ENCODE measurements at regions not wholly inside any gene's neighbourhood (a gene's known extent, or its start where the extent isn't known, plus 50 kb on each side); places are given as distances from the start of the nearest gene placed in this dataset.

GRCh38 chr6:27593861-27594260 is 121.0 kb upstream of the ZNF184 start:
- TF ChIP-seq CTCF (IDR thresholded peaks at IDR 0.05; ENCODE audit: insufficient read depth, low read depth, low read length) (no peak), EZH2 (IDR thresholded peaks at IDR 0.05; ENCODE audit: insufficient read depth, low read length) (no peak)
- Histone ChIP-seq H3K27me3 (ENCODE audit: insufficient read depth, low read length) (peaks cover 8% of the 10 kb centered on the region), H3K27ac (ENCODE audit: low read depth, low read length) (no peak overlapping the region), H3K9me3 (ENCODE audit: insufficient read depth, low read depth, low read length) (no peaks in the 10 kb centered on the region), H3K4me1 (ENCODE audit: insufficient read depth, low read length) (peaks cover 5% of the 10 kb centered on the region), H3K9ac (ENCODE audit: low read length) (no peak overlapping the region), H3K4me2 (ENCODE audit: low read length) (peak overlapping the region; percentile 82), H4K20me1 (ENCODE audit: insufficient read depth, low read length) (no peaks in the 10 kb centered on the region), H2AFZ (ENCODE audit: low read depth, low read length) (no peak overlapping the region), H3K4me3 (ENCODE audit: insufficient read depth, low read depth, low read length) (no peak overlapping the region), H3K36me3 (ENCODE audit: insufficient read depth, low read length) (no peaks in the 10 kb centered on the region), H3K79me2 (ENCODE audit: insufficient read depth, low read length) (no peaks in the 10 kb centered on the region)
- Mint-ChIP-seq H3K4me1 (ENCODE audit: low read depth, unreplicated experiment) (no peaks in the 10 kb centered on the region), H3K27me3 (ENCODE audit: low read depth, unreplicated experiment) (peaks cover 25% of the 10 kb centered on the region), H3K36me3 (ENCODE audit: low read depth, unreplicated experiment) (no peaks in the 10 kb centered on the region), H3K9me3 (ENCODE audit: unreplicated experiment) (no peaks in the 10 kb centered on the region), H3K27ac (ENCODE audit: unreplicated experiment) (no peak overlapping the region), H3K4me3 (ENCODE audit: unreplicated experiment) (no peak overlapping the region)
- FAIRE-seq (no peak), DNase-seq (ENCODE audit: low read depth) (no peak)

GRCh38 chr6:27593200-27593818 is 120.4 kb upstream of the ZNF184 start:
- TF ChIP-seq CTCF (IDR thresholded peaks at IDR 0.05; ENCODE audit: insufficient read depth, low read depth, low read length) (no peak), EZH2 (IDR thresholded peaks at IDR 0.05; ENCODE audit: insufficient read depth, low read length) (no peak)
- Histone ChIP-seq H2AFZ (ENCODE audit: low read depth, low read length) (peak overlapping the region; percentile 48), H3K9ac (ENCODE audit: low read length) (no peak overlapping the region), H3K79me2 (ENCODE audit: insufficient read depth, low read length) (no peaks in the 10 kb centered on the region), H3K36me3 (ENCODE audit: insufficient read depth, low read length) (no peaks in the 10 kb centered on the region), H4K20me1 (ENCODE audit: insufficient read depth, low read length) (no peaks in the 10 kb centered on the region), H3K27ac (ENCODE audit: low read depth, low read length) (no peak overlapping the region), H3K4me1 (ENCODE audit: insufficient read depth, low read length) (peaks cover 5% of the 10 kb centered on the region), H3K9me3 (ENCODE audit: insufficient read depth, low read depth, low read length) (no peaks in the 10 kb centered on the region), H3K27me3 (ENCODE audit: insufficient read depth, low read length) (peaks cover 8% of the 10 kb centered on the region), H3K4me2 (ENCODE audit: low read length) (peak overlapping the region; percentile 82), H3K4me3 (ENCODE audit: insufficient read depth, low read depth, low read length) (peak overlapping the region; percentile 49)
- FAIRE-seq (no peak), DNase-seq (ENCODE audit: low read depth) (no peak)
- H3K27ac Mint-ChIP-seq (ENCODE audit: unreplicated experiment): no peak overlapping the region
- H3K9me3 Mint-ChIP-seq (ENCODE audit: unreplicated experiment): no peaks in the 10 kb centered on the region
- no peaks in the 10 kb centered on the region for H3K36me3 Mint-ChIP-seq (ENCODE audit: low read depth, unreplicated experiment)
- H3K4me3 Mint-ChIP-seq (ENCODE audit: unreplicated experiment): no peak overlapping the region
- H3K4me1 Mint-ChIP-seq (ENCODE audit: low read depth, unreplicated experiment): no peaks in the 10 kb centered on the region
- H3K27me3 Mint-ChIP-seq (ENCODE audit: low read depth, unreplicated experiment): peaks cover 22% of the 10 kb centered on the region

- FAIRE-seq (peak; percentile 17), DNase-seq (ENCODE audit: low read depth) (peak; percentile 83)
- no peaks in the 10 kb centered on the region for H3K36me3 ChIP-seq (ENCODE audit: insufficient read depth, low read length)
- no peaks in the 10 kb centered on the region for H3K4me1 Mint-ChIP-seq (ENCODE audit: low read depth, unreplicated experiment)
- H3K4me1 ChIP-seq (ENCODE audit: insufficient read depth, low read length): peaks cover 5% of the 10 kb centered on the region
- peak overlapping the region; percentile 82 for H3K4me2 ChIP-seq (ENCODE audit: low read length)
- no peak overlapping the region for H3K27ac Mint-ChIP-seq (ENCODE audit: unreplicated experiment)
- H3K9me3 ChIP-seq (ENCODE audit: insufficient read depth, low read depth, low read length): no peaks in the 10 kb centered on the region
- no peaks in the 10 kb centered on the region for H3K9me3 Mint-ChIP-seq (ENCODE audit: unreplicated experiment)
- TF ChIP-seq EZH2 (IDR thresholded peaks at IDR 0.05; ENCODE audit: insufficient read depth, low read length): no peak
- TF ChIP-seq CTCF (IDR thresholded peaks at IDR 0.05; ENCODE audit: insufficient read depth, low read depth, low read length): no peak
- H3K27ac ChIP-seq (ENCODE audit: low read depth, low read length): no peak overlapping the region
- peak overlapping the region; percentile 56 for H3K4me3 ChIP-seq (ENCODE audit: insufficient read depth, low read depth, low read length)
- no peaks in the 10 kb centered on the region for H4K20me1 ChIP-seq (ENCODE audit: insufficient read depth, low read length)
- peak overlapping the region; percentile 3 for H3K9ac ChIP-seq (ENCODE audit: low read length)
- H3K36me3 Mint-ChIP-seq (ENCODE audit: low read depth, unreplicated experiment): no peaks in the 10 kb centered on the region
- peak overlapping the region; percentile 48 for H2AFZ ChIP-seq (ENCODE audit: low read depth, low read length)
- peaks cover 8% of the 10 kb centered on the region for H3K27me3 ChIP-seq (ENCODE audit: insufficient read depth, low read length)
- H3K4me3 Mint-ChIP-seq (ENCODE audit: unreplicated experiment): no peak overlapping the region
- no peaks in the 10 kb centered on the region for H3K79me2 ChIP-seq (ENCODE audit: insufficient read depth, low read length)
- peaks cover 22% of the 10 kb centered on the region for H3K27me3 Mint-ChIP-seq (ENCODE audit: low read depth, unreplicated experiment)
Measured at GRCh38 chr6:27592481-27593199, 119.7 kb upstream of the ZNF184 start.

Measured in astrocyte (in vitro differentiated cells and primary cell).